ENCODE measurements at regions not wholly inside any gene's neighbourhood (a gene's known extent, or its start where the extent isn't known, plus 50 kb on each side); places are given as distances from the start of the nearest gene placed in this dataset.
A peak's percentile ranks its signal among the peaks of the same experiment; 100 is the strongest.

DNA sequence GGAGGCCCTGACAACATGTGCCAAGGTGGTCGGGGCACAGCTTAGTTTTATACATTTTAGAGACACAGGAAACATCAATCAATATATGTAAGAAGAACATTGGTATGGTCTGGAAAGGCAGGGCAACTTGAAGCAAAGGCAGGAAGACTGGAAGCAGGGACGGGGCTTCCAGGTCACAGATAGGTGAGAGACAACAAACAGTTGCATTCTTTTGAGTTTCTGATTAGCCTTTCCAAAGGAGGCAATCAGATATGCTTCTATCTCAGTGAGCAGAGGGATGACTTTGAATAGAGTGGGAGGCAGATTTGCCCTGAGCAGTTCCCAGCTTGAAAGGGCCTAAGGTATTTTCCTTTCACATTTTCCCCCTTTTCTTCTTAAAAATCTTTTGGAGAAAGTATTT is 311.0 kb upstream of the RGS17 start:
- peak overlapping the region; percentile 31 to 99 (median 95) for H3K27ac Mint-ChIP-seq

More for the DNA sequence above, 311.0 kb upstream of the RGS17 start:
- Histone ChIP-seq H3K27me3 (ENCODE audit: insufficient read depth, low read length) (no peaks in the 10 kb centered on the region), H4K20me1 (ENCODE audit: control insufficient read depth, insufficient read depth, insufficient read length) (no peaks in the 10 kb centered on the region), H2BK15ac (ENCODE audit: low read depth, low read length) (no peak overlapping the region), H3T11ph (ENCODE audit: low read length) (no peak overlapping the region), H4K8ac (replicated peaks; ENCODE audit: insufficient read length, low read depth, low read length) (no peak overlapping the region), H3K4me1 (ENCODE audit: insufficient read depth, low read length) (peaks cover 2% of the 10 kb centered on the region; the same call in 1 of the 2 replicates), H2BK12ac (ENCODE audit: insufficient read length, low read depth, low read length) (no peak overlapping the region), H3K23me2 (ENCODE audit: insufficient read length, low read depth, low read length, poor library complexity, severe bottlenecking) (no peaks in the 10 kb centered on the region), H3K4ac (ENCODE audit: low read depth, low read length) (no peak overlapping the region), H2BK20ac (ENCODE audit: low read depth, low read length, poor library complexity, severe bottlenecking) (no peak overlapping the region), H2BK5ac (ENCODE audit: insufficient read length, low read length) (no peak overlapping the region), H3K79me1 (ENCODE audit: insufficient read depth, low read depth, low read length, poor library complexity, severe bottlenecking) (no peaks in the 10 kb centered on the region), H2BK120ac (ENCODE audit: low read depth, low read length, poor library complexity, severe bottlenecking) (no peak overlapping the region), H3K23ac (ENCODE audit: insufficient read length, low read depth, low read length) (no peak overlapping the region), H2AFZ (ENCODE audit: low read length) (no peak overlapping the region), H4K91ac (ENCODE audit: insufficient read length, low read depth, low read length) (no peak overlapping the region), H3K14ac (ENCODE audit: insufficient read depth, low read length) (no peak overlapping the region), H4K5ac (ENCODE audit: insufficient read length, low read depth, low read length) (no peak overlapping the region), H3K56ac (ENCODE audit: insufficient read length, low read depth, low read length) (no peak overlapping the region), H3K9me3 (ENCODE audit: control insufficient read depth, low read depth, low read length) (no peaks in the 10 kb centered on the region), H3K79me2 (ENCODE audit: insufficient read depth, low read length) (no peaks in the 10 kb centered on the region), H3K9ac (ENCODE audit: extremely low read depth, insufficient read length, low read length) (no peak overlapping the region), H3K4me2 (ENCODE audit: insufficient read depth, insufficient read length, low read length) (no peak overlapping the region), H3K18ac (ENCODE audit: insufficient read length, low read depth, low read length) (no peak overlapping the region), H2AK5ac (ENCODE audit: insufficient read length, low read length) (no peak overlapping the region), H3K27ac (ENCODE audit: insufficient read length, low read depth, low read length) (peak overlapping the region; percentile 76)
- Mint-ChIP-seq H3K4me3 (no peak overlapping the region; a peak in 1 of 5 replicates), H3K27me3 (ENCODE audit: low read depth) (no peaks in the 10 kb centered on the region), H3K4me1 (peaks cover 38 to 39% of the 10 kb centered on the region in 2 experiments), H3K36me3 (ENCODE audit: insufficient read depth in 1 of 3, low read depth in 3 of 3) (peaks cover 17 to 25% (median 22%) of the 10 kb centered on the region in 3 experiments), H3K9me3 (peaks cover 20 to 25% of the 10 kb centered on the region in 2 experiments)
- no CpG with 5 or more reads among the region's 2 CpGs for WGBS (ENCODE audit: extremely low coverage, insufficient read length, low lambda C conversion rate)
- no peak for TF ChIP-seq CTCF (conservative IDR thresholded peaks at IDR 0.05)
- peak; percentile 36 for DNase-seq
